HG02943 (cell line): ENCODE measurements at regions not wholly inside any gene's neighbourhood (a gene's known extent, or its start where the extent isn't known, plus 50 kb on each side); places are given as distances from the start of the nearest gene placed in this dataset.
"Not testable (repeated sequence)": the region's sequence is repeated elsewhere in the genome, so short reads cannot be mapped to it uniquely, and the experiment has no call there.

Experiments
- ATAC-seq: cut with Tn5 transposase; IDR thresholded peaks from one replicate; pipeline ENCODE4 v1.9.1; 2021; ENCODE audit warnings: mild to moderate bottlenecking, low read depth, moderate library complexity; ENCODE audit not compliant: unreplicated experiment

DNA sequence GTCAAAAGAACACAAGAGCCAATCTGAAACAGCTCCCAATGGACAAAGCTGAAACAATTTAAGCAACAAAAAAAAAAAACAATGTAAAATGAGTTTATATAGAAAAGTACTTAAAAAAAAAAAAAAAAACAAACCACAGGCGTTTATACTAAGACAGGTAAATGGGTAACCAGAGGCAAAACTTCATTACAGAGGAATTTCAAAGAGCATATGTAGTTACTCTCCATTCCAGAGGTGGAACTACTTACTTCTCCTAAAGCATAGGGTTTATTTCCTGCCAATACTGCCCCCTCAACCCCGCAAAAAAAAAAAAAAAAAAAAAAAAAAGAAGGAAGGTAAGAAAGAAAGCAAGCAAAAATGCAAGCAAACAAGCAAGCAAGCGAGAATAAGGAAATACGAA is 132.9 kb downstream of the LIG4 start:
- ATAC-seq, result no peak

DNA sequence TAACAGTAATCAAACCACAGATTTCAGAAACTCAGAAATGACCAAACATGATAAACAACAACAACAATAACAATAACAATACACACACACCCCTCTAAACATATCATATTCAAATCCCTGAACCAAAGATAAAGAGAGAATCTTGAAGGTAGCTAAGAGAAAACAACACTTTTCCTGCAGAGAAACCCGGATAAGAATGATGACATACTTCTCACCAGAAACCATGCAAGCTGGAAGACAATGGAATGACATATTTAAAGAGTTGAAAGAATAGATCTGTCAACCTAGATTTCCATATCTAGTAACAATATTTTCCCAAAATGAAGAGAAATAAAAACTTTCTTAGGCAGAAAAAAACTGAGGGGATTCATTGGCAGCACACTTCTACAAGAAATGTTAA is 138.1 kb downstream of the LIG4 start:
- ATAC-seq, result no peak

DNA sequence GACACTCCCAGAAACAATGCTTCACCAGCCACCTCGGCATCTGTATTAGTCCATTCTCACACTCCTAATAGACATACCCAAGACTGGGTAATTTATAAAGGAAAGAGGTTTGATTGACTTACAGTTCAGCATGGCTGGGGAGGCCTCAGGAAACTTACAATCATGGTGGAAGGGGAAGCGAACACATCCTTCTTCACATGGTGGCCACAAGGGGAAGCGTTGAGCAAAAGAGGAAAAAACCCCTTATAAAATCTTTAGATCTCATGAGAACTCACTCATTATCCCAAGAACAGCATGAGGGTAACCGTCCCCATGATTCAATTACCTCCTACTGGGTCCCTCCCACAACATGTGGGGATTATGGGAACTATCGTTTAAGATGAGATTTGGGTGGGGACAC is 140.9 kb downstream of the LIG4 start:
- not testable (repeated sequence) for ATAC-seq

DNA sequence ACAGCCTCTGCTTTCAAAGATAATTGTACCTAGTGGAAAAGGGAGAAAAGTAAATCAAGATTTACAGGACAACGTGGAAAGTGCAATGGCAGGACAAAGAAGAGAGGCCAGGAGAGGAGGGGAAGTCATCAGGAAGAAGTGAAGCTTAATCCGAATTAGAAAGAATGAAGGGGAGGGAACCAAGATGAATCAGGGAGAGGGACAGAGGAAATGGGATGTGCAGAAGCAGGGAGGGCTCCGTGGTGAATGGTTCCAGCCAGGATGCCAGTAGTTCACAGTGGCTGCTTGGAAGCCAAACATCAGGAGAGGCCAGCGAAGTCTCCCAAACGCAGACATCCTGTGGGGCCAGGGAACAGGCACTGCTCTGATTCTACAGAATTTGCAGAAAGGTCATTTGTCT is 144.4 kb downstream of the LIG4 start:
- ATAC-seq, result no peak

DNA sequence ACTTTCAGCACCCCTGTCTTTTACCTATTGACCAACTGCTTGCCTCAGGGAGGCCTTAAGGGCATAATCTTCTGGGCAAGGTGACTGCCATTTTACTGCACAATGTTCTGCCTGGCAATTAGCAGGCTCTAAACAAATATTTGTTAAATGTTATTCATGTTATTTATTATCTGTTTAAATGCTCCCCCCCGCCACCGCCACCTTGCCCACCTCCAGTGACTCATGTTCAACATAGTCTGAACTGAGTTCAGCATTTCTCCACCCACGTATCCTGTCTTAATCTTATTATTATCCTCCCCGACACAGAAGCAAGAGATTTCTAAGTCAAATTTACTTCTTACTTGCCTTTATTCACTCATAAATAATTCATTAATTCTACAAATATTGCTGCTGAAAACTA is 144.8 kb downstream of the LIG4 start:
- no peak for ATAC-seq

DNA sequence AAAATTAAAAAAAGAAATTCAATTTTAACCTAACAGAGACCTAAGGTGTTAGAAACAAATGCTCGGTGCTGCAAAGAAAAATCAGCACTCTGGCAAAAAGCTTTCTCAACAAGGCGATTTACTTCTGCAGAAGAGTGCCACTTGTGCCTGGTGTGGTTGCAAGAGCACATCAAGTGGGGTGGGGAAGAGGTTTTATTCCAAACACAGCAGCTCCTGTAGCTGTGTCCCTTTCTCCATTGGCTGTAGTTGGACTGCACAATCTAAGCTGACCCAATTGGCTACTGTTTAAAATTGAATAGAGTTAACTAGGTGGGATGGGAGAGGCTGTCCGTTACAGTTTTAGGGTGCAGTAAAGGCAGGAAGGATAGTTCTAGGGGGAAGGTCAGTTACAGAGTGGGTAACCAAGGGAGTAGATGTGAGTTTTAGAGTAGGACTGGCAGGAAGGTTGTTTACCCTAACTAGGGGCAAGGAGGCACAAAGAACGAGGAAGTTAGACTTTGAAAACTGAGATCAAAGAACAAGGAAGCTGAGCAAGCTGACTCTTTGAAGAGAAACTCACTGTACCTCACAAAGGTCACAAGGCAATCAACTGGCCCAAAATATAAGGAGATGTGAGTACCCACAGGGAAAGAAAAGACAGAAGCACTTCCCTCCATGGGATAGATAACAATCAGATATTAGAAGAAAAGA is 145.7 kb downstream of the LIG4 start:
- ATAC-seq, result no peak

DNA sequence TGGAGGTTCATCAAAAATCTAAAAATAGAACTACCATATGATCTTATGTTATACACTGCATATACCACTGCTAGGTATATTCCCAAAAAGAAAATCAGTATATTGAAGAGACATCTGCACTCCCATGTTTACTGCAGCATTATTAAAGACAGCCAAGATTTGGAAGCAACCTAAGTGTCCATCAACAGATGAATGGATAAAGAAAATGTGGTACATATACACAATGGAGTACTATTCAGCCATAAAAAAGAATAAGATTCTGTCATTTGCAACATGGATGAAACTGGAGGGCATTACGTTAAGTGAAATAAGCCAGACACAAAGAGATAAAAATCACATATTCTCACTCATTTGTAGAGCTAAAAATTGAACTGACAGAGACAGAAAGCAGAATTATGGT is 151.0 kb downstream of the LIG4 start:
- ATAC-seq, result not testable (repeated sequence)

DNA sequence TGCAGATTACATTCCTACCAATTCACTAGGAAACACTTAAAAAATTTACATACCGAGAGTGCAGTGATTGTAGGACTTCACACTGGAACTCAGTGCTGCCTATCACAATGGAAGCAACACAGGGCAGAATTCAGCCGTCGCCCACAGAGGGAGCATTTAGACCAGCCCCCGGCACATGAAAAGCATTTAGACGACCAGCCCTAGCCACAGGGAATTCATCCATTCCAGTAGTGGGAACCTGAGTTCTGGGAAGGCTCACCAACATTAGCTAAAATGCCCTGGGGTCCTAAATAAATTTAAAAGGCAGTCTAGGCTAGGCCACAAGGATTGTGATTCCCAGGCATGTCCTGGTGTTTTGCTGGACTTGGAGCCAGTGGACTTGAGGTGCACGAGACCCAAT is 155.2 kb downstream of the LIG4 start:
- no peak for ATAC-seq

DNA sequence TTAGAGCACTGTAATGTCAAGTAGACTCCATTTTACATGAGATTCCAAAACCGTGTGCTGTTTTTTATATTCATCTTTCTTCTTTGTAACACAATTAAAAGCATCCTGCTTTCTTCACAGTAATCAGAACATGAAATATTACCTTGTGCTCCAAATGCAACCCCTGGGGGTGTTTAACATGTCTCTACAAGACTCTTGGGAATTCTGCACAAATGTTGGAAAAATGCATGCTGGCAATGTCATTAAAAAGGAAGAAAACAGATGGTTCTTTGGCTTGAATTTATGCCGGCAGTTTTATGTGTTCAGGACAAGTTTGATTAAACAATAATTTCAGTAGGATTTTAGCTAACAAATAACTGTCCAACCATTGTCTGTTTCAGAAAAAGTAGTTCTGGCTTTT is 159.1 kb downstream of the LIG4 start:
- no peak for ATAC-seq

DNA sequence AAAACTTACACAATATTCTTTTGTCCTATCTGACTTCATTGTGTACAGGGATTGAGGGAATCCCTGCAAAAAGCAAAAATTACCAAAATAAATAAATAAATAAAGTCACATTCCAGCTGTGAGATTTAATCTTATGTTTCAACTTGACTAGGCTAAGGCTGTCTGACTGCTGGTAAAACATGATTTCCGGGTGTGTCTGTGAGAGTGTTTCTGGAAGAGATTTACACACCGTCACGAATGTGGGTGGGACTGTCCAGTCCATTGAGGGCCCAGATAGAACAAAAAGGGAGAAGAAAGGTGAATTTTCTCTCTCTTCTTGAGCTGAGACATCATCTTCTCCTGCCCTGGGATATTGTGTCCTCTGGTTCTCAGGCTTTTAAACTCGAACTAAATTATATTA is 166.1 kb downstream of the LIG4 start:
- no peak for ATAC-seq

DNA sequence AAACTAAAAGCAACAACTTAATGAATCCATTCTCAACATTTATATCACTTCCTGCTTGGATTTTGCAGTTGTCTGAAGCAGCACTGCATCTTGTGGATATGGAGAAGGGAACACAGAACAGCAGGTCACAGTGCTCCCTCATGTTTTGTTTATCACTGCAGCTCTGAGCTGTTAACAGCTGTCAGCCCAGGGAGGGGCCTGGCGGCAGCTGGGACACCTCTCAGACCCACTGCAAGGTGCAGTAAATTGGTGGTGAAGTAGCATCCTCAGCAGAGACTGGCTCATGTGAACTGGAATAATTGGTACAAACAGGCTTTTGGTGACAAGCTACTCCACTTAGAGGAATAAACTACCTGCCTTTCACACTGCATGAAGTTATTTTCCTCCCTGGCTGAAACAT is 170.4 kb downstream of the LIG4 start:
- ATAC-seq, result no peak

DNA sequence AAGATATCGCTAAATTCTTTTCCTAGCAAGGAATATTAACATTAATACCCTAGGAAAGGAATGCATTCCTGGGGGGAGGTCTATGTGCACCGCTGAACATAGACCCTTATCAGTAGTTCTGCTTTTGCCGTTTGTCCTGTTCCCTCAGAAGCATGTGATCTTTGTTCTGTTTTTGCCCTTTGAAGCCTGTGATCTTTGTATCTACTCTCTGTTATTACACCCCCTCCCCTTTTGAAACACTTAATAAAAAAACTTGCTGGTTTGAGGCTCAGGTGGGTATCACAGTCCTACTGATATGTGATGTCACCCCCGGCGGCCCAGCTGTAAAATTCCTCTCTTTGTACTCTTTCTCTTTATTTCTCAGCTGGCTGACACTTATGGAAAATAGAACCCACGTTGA is 172.5 kb downstream of the LIG4 start:
- ATAC-seq, result not testable (repeated sequence)

DNA sequence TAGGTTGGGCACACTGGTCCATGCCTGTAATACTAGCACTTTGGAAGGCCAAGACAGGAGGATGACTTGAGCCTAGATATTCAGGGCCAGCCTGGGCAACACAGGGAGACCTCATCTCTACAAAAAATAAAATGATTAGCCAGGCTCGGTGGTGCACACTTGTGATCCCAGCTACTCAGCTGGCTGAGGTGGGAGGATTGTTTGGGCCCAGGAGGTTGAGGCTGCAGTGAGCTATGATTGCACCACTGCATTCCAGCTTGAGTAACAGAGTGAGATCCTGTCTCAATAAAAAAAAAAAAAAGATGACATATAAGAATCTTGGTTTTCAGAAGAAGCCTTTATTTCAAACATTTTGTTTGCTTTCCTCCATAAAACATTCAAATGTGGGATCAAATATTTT is 178.0 kb downstream of the LIG4 start:
- ATAC-seq, result no peak

DNA sequence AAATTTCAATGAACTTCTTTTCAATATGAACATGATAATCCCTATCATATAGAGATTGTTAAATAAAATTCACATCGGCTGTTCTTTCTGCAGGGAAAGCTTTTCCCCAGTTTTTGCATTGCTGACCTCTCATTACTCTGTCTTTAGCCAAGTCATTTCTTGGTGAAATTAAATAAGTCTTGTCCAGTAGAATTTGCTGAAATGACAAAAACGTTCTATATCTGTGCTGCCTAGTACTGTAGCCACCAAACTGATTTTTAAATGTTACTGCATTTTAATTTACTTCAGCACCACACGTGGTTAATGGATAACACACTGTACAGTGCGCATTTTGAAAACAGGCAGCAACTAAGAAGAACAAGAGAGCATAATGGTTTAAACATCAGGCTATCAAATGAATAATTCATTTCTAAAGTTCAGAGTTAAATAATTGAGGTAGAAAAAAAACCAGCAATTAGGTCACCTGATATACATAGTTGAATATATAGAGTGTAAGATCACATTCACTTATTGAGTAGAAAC is 178.9 kb downstream of the LIG4 start:
- ATAC-seq, result no peak

DNA sequence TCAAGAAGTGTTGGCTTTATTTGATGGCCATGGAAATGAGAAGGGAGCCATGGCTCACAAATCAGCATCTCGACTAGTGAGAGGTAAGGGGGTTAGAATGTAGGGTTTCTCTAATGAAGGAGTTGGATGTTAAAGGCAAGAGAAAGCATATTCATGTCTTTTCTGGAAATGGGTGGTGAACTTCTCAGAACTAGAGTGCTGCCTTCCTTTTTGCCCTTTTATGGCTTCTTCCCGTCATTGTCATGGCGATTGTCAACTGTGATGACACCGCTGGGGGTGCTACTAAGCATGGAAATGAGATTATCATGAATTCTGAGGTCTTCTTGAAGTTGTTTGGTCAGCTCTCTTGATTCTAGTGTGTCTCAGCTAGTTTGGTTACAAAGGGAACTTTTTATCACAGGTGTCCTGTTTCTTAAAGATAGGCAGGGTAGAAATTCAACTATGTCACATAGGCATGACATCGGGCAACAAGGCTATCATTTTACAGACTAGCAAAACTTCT is 180.4 kb downstream of the LIG4 start:
- ATAC-seq, result no peak

DNA sequence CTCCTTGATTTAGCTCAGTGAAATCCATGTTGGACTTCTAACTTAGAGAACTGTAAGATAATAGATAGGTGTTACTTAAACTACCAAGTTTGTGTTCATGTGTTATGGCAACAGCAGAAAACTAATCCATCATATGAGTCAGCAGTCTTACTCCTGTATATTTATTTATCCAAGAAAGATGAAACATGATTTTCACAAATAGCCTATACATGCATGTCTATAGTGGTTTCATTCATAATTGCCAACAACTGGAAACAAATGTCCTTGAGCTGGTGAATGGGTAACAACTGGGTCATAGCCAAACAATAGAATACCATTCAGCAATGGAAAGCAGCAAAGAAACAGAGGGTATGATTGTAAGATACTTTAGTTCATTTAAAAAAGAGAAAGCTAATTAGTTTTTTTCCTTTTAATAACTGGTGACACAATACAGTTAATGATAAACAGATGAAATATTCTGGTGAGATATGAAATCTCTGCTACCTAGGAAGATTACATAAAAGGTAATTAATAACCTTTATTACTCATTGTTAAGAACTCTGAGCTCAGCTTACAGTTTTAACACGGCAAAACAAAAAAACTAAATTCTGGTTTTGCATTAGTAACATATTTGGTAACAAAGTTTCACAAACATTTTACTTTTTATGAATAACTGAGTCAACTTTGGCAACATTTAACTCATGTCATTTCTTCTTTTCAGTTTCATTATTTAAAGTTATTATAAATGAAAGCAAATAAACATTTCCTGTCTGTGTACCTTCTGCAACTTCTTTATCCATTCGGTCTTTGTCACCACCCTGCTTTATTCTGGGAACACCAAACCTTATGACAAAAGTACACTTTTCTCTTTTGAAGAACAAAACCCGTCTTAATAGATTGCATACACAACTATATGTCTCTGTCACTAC is 181.3 kb downstream of the LIG4 start:
- no peak for ATAC-seq

DNA sequence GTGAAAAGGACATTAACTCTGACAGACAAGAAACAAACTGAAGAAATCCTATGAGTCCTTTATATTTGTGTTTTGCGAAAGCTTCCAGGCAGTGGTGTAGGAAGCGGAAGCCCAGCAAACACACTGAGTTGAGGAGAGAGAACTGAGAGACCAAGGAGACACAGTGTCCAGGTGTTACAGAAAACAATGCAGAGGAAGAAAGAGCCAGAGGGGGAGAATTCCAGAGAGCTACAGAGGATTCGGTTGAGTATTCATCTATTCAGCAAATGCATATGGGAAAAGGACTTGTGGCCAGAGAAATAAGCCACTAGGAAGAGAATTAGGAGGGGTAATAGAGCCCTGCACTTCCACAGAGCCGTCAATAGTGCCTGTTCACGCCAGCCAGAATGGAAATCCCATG is 183.5 kb downstream of the LIG4 start:
- no peak for ATAC-seq

DNA sequence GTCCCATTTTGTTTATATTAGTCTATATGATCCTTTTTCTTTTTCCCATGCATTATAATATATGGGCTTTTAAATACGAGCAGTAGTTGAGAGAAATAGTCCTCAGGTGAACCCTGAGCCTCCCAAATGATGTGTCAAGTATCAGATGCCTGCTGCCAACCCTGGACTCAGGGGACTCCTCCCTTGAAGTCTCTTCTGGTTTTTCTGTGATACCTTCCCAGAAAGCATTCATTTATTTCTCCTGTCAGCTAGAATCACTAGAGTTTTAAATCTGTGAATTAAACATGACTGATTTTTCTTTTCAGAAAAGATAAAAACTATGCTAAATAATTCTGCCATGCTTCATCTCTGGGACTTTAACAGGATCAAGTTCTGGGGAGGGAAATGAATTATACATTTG is 184.6 kb downstream of the LIG4 start:
- no peak for ATAC-seq

DNA sequence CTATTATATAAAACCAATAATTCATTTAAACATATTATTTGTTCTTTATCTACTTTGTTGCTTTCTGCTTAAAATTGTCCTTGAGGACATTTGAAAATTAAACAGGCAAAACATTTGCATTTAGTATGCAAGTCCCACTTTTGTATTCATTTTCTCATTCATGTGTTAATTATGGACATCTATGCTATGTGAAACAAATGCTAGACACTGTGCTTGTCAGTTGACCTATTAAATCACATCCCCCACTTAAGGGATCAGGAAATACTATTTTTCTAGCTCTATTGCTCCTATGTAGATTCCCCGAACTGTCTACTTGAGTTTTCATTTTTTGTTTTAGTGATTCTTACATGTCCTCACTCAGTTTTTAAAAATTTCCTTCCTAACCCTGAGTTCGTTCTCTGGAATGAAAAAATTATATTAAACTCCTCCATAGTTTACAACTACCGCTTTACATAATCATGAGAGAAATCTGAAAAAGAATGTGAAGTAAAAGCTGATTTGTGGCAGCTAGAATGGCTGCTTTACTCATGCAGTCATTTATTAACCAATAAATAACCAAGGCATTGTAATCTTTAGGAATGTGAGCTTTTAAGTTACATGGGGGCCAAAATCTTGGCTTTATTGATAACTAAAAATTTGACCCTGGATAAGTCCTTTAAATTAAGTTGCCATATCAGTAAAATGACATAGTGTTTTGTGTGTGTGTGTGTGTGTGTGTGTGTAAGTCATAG is 188.5 kb downstream of the LIG4 start:
- ATAC-seq, result no peak

DNA sequence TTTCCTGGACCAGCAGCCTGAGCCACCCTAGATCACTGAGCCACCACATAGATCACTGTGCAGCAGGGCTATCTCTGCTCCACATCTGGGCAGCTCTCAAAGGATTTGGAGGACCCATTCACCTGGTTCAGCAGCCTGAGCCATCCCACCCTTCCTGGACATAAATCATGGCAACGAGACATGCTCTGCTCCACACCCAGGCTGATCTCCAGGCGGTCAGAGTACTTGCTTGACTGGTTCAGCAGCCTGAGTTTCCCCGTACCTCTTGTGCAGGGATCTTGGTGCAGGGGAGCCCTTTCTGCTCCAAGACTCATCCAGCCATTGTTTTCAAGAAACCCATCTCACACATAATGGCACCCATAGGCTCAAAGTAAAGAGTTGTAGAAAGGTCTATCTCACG is 195.3 kb downstream of the LIG4 start:
- ATAC-seq, result no peak

DNA sequence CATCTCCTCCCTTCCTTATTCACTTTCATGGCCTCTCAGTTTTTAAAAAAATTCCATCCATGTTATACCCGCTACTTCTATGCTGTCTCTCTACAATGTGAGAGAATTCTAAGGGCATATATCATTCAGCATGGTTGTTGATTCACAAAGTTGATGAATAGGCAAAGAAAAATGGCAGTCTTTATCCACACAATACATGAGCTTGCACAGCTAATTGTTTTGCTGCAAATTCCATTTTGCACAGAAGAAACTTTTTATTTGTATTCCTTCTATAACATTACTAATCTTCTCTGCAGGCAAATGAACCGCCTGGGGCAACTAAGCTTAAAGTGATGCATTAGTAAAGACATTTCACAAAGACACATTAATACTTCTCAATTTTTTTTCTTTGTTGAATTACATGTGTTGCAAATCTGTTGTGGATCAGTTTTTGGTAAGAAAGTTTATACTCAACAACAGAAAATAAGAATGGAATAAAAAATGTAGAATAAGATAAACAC is 196.9 kb downstream of the LIG4 start:
- ATAC-seq, result no peak
